GM12872 (cell line): ENCODE measurements at regions not wholly inside any gene's neighbourhood (a gene's known extent, or its start where the extent isn't known, plus 50 kb on each side); places are given as distances from the start of the nearest gene placed in this dataset.

Experiments used
- TF ChIP-seq, protein P1 (sequence below): IDR thresholded peaks from 3 replicates; pipeline ENCODE4 v1.5.1; 2011; ENCODE audit warnings: low read depth, mild to moderate bottlenecking, low read length, moderate library complexity; ENCODE audit not compliant: insufficient read depth

- TF ChIP-seq, protein P1, sequence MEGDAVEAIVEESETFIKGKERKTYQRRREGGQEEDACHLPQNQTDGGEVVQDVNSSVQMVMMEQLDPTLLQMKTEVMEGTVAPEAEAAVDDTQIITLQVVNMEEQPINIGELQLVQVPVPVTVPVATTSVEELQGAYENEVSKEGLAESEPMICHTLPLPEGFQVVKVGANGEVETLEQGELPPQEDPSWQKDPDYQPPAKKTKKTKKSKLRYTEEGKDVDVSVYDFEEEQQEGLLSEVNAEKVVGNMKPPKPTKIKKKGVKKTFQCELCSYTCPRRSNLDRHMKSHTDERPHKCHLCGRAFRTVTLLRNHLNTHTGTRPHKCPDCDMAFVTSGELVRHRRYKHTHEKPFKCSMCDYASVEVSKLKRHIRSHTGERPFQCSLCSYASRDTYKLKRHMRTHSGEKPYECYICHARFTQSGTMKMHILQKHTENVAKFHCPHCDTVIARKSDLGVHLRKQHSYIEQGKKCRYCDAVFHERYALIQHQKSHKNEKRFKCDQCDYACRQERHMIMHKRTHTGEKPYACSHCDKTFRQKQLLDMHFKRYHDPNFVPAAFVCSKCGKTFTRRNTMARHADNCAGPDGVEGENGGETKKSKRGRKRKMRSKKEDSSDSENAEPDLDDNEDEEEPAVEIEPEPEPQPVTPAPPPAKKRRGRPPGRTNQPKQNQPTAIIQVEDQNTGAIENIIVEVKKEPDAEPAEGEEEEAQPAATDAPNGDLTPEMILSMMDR: no peak
These were observed 531.5 kb upstream of the FRG1 start for GRCh38 chr4:189409158-189409557.

GRCh38 chr4:189414021-189414420 is 526.7 kb upstream of the FRG1 start:
- TF ChIP-seq, protein P1: no peak

DNA sequence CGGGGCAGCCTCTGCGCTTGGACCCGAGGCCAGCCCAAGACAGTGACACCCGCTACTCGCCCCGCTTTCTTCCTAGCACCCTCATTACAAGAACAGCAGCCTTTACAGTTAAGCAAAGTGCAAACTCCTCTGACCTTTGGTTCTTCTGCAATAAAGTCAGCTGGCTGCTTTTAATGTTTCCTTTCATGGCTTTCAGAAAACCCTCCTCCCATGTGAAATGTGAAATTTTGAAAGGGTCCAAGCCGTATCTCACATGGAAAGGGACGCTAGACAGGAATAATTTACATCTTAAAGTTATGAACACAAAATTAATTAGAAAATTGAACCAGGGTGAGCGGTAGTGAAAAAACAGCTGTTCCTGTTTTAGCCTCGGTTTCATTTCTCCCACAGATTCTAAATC is 520.1 kb upstream of the FRG1 start:
- TF ChIP-seq, protein P1: no peak

DNA sequence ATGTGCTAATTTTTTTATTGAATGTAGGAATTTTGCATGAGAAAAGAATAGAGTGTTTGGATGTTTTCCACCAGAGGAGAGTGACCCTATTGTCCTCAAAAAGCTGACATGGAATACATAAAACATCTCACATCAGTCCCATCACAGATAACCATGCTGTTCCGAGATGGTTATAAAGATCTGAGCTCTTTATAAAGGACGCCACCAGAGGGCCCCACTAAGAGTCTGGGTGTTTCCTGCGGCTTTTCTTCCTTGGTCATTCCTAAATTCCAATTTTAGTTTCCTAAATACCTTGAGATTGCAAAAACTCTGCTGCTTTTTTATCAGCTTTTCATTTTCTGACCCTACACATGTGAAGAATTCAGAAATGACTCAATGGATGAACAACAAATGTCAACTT is 504.5 kb upstream of the FRG1 start:
- TF ChIP-seq, protein P1: no peak

GRCh38 chr4:189440716-189441115 is 500.0 kb upstream of the FRG1 start:
- TF ChIP-seq, protein P1: no peak

DNA sequence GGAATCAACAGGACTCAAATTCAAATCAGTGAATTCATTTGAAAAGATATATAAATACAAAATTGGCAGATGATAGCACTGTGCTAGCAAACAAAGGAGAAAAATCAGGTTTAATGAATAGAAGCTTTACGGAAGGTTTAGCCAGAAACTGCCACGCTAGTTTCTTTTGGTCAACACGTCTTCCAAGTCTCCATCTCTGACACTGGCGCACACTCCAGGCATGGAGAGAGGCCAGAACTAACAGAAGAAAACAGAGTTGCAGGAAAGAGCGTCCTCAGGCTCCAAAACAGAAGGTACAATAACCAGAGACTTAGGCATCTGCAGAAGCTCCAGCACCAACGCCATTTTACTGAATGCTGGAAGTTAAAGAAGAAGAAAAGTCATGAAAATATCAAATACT is 497.3 kb upstream of the FRG1 start:
- TF ChIP-seq, protein P1: no peak

DNA sequence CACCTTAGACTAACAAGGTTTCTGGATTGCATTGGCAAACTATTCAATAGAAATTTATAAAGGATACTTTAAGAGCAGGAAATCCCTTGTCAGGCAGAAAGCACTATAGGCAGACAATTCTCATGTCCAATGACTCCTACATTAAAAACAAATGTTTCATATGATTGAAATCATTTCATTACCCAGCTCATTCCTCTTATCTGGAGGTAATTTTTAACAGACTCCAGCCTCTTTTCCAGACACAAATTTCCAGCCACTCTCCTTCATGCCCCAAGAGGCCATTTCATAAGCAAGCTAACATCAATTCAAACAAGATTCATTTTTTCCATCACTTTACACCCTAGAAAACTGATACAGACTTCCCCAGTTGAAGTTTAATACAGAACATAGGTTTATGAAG is 495.1 kb upstream of the FRG1 start:
- TF ChIP-seq, protein P1: no peak

DNA sequence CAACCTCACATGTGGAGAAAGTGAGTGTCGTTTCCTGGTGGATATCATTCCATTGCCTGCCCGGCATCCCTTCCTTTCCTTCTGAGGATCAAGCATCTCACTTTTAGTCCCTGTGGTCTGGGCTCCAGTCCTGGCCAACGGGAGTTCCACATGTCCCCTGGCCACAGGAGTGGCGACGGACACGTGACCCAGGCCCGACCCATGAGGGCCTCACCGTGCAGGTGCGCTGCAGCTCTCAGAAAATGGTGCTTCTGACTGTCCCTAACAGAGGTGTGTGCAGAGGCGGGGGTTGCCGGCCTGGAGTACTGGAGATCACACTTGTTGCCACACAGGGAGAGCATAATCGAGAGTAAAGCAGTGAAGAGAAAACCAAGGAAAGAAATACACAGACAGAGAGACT is 476.9 kb upstream of the FRG1 start:
- TF ChIP-seq, protein P1: no peak
